Fibroblast of pulmonary artery (primary cell): ENCODE measurements at regions not wholly inside any gene's neighbourhood (a gene's known extent, or its start where the extent isn't known, plus 50 kb on each side); places are given as distances from the start of the nearest gene placed in this dataset.

Experiments
- DNase-seq: peaks from one replicate; pipeline ENCODE4 v3.0.0-alpha.2; 2010; ENCODE audit warnings: low read depth
- H3K4me3 ChIP-seq: replicated peaks from 2 replicates; pipeline ENCODE4 v1.5.1; 2011; ENCODE audit warnings: low read depth, mild to moderate bottlenecking, control low read depth, low read length, moderate library complexity
- CTCF ChIP-seq: IDR thresholded peaks from 2 replicates; pipeline ENCODE4 v1.5.1; 2011; ENCODE audit warnings: mild to moderate bottlenecking, control low read depth, low read length, inconsistent platforms; ENCODE audit errors: missing control alignments

- no peak overlapping the region for H3K4me3 ChIP-seq
- no peak for DNase-seq
- no peak for TF ChIP-seq CTCF
Measured at GRCh38 chr1:37169241-37169640, 134.9 kb upstream of the GRIK3 start.

GRCh38 chr1:37169743-37170275 is 135.5 kb upstream of the GRIK3 start:
- no peak for DNase-seq
- H3K4me3 ChIP-seq = no peak overlapping the region
- TF ChIP-seq CTCF = no peak

- no peak for DNase-seq
- no peak for TF ChIP-seq CTCF
- H3K4me3 ChIP-seq = no peak overlapping the region
Measured at GRCh38 chr1:37171691-37172090, 137.4 kb upstream of the GRIK3 start.

- DNase-seq = no peak
- H3K4me3 ChIP-seq = no peak overlapping the region
- TF ChIP-seq CTCF = no peak
Measured at GRCh38 chr1:37174341-37174740, 140.0 kb upstream of the GRIK3 start.

GRCh38 chr1:37174876-37175275 is 140.6 kb upstream of the GRIK3 start:
- no peak for TF ChIP-seq CTCF
- no peak for DNase-seq
- H3K4me3 ChIP-seq = no peak overlapping the region

- no peak for TF ChIP-seq CTCF
- H3K4me3 ChIP-seq = no peak overlapping the region
- DNase-seq = no peak
Measured at GRCh38 chr1:37175666-37176215, 141.4 kb upstream of the GRIK3 start.

GRCh38 chr1:37176269-37176668 is 142.0 kb upstream of the GRIK3 start:
- no peak for TF ChIP-seq CTCF
- no peak overlapping the region for H3K4me3 ChIP-seq

More at GRCh38 chr1:37176269-37176668, 142.0 kb upstream of the GRIK3 start:
- DNase-seq = no peak
